PC-9 (cell line): ENCODE measurements at regions not wholly inside any gene's neighbourhood (a gene's known extent, or its start where the extent isn't known, plus 50 kb on each side); places are given as distances from the start of the nearest gene placed in this dataset.

Experiments
- BruUV-seq: library from RNA; stranded (reverse); fragments of 400-500 nt; replicated peaks from 2 replicates; lab custom pipeline; 2021; lab: Mats Ljungman, UMichigan
- CTCF ChIA-PET: fragments of 300-600 bp; sonication (Branson Sonifier 250); formaldehyde crosslinking; loops from one replicate; lab custom pipeline; 2022; ENCODE audit warnings: antibody characterized with exemption; lab: Charles Lee
- POLR2A ChIA-PET: fragments of 300-600 bp; sonication (Branson Sonifier 250); formaldehyde crosslinking; loops from one replicate; lab custom pipeline; 2022; ENCODE audit warnings: antibody characterized with exemption; ENCODE audit not compliant: unreplicated experiment; lab: Charles Lee
- DNase-seq, 2 experiments: peaks; one replicate each; pipeline versions ENCODE4 v3.0.0 to v3.0.0-alpha.2; 2015 to 2022; ENCODE audit warnings: mixed read lengths in 1 of 2
- H2AFZ ChIP-seq: fragments of 200-600 bp; sonication (generic); 2 replicates; pipeline ENCODE4 v1.8.1; 2017; ENCODE audit warnings: antibody characterized with exemption
- H3F3A ChIP-seq: fragments of 200-600 bp; sonication (generic); 2 replicates; pipeline ENCODE4 v1.8.1; 2017; ENCODE audit warnings: antibody characterized with exemption, mild to moderate bottlenecking, low read depth; ENCODE audit not compliant: insufficient read depth
- H3K27ac ChIP-seq: fragments of 200-600 bp; sonication (generic); 2 replicates; pipeline ENCODE4 v1.6.1; 2016; ENCODE audit warnings: mixed run types
- H3K27me3 ChIP-seq: fragments of 200-600 bp; sonication (generic); 2 replicates; pipeline ENCODE4 v1.6.1; 2016; ENCODE audit warnings: low read depth, mixed run types; ENCODE audit not compliant: insufficient read depth
- H3K36me3 ChIP-seq: fragments of 200-600 bp; sonication (generic); 2 replicates; pipeline ENCODE4 v1.6.1; 2016; ENCODE audit warnings: low read depth, mixed run types
- H3K4me1 ChIP-seq: fragments of 200-600 bp; sonication (generic); replicated peaks from 2 replicates; pipeline ENCODE4 v1.6.1; 2016; ENCODE audit warnings: mixed run types; ENCODE audit not compliant: insufficient read depth
- H3K4me2 ChIP-seq: fragments of 200-600 bp; sonication (generic); 2 replicates; pipeline ENCODE4 v1.6.1; 2017; ENCODE audit warnings: mixed run types
- H3K4me3 ChIP-seq: fragments of 200-600 bp; sonication (generic); 2 replicates; pipeline ENCODE4 v1.6.1; 2016; ENCODE audit warnings: mixed run types
- H3K79me2 ChIP-seq: fragments of 200-600 bp; sonication (generic); 2 replicates; pipeline ENCODE4 v1.6.1; 2017; ENCODE audit warnings: low read depth, mixed run types
- H3K9me2 ChIP-seq: fragments of 200-600 bp; sonication (generic); 2 replicates; pipeline ENCODE4 v1.8.1; 2017; ENCODE audit warnings: mild to moderate bottlenecking; ENCODE audit not compliant: insufficient read depth
- H3K9me3 ChIP-seq: fragments of 200-600 bp; sonication (generic); 2 replicates; pipeline ENCODE4 v1.8.1; 2016; ENCODE audit warnings: low read depth; ENCODE audit not compliant: insufficient read depth
- H4K20me1 ChIP-seq: fragments of 200-600 bp; sonication (generic); 2 replicates; pipeline ENCODE4 v1.8.1; 2017; ENCODE audit not compliant: insufficient read depth
- CTCF ChIP-seq: fragments of 200-600 bp; sonication (generic); conservative IDR thresholded peaks from 2 replicates; pipeline ENCODE4 v1.6.1; 2017; ENCODE audit warnings: mixed run types, antibody characterized with exemption, mild to moderate bottlenecking, moderate library complexity
- EZH2 ChIP-seq: fragments of 200-600 bp; sonication (generic); IDR thresholded peaks from 2 replicates; pipeline ENCODE4 v1.8.0; 2017; ENCODE audit warnings: antibody characterized with exemption, low read depth
- intact Hi-C: fragments of 100-400 bp; cut with micrococcal nuclease; formaldehyde crosslinking; loops from one replicate; pipeline ENCODE4 v1.10.0; 2022; ENCODE audit not compliant: unreplicated experiment

- H3K4me3 ChIP-seq = no peak overlapping the region
- ChIA-PET POLR2A (interaction anchor here (0.6 kb wide), 1 partner anchor 238 kb away, joined by 4 read pairs; no protein-coding TSS in a partner anchor), CTCF (no interaction called here)
- no peak overlapping the region for H2AFZ ChIP-seq
- H3K4me2 ChIP-seq = no peak overlapping the region
- no peaks in the 10 kb centered on the region for H3K79me2 ChIP-seq
- H3K9me3 ChIP-seq = peaks cover 3% of the 10 kb centered on the region; the same call in 1 of the 2 replicates
- TF ChIP-seq EZH2 (no peak), CTCF (no peak)
- intact Hi-C loops = no loop called here
- no peaks in the 10 kb centered on the region for H3K4me1 ChIP-seq
- H4K20me1 ChIP-seq = no peaks in the 10 kb centered on the region
- no peaks in the 10 kb centered on the region for H3K36me3 ChIP-seq
- no peak for DNase-seq
- H3K27me3 ChIP-seq = no peaks in the 10 kb centered on the region
- H3F3A ChIP-seq = no peaks in the 10 kb centered on the region
- no peaks in the 10 kb centered on the region for H3K9me2 ChIP-seq
- no peak overlapping the region for H3K27ac ChIP-seq
- BruUV-seq = no TSS peak
Measured at GRCh38 chr10:3357737-3358136, 185.2 kb upstream of the PITRM1 start.

- Histone ChIP-seq H3K36me3 (no peaks in the 10 kb centered on the region), H3K9me3 (no peaks in the 10 kb centered on the region), H3K27me3 (no peaks in the 10 kb centered on the region), H4K20me1 (no peaks in the 10 kb centered on the region), H3K4me3 (no peak overlapping the region), H3K4me1 (no peaks in the 10 kb centered on the region), H3K4me2 (no peak overlapping the region), H2AFZ (no peak overlapping the region), H3K9me2 (no peaks in the 10 kb centered on the region), H3K27ac (no peak overlapping the region), H3F3A (no peaks in the 10 kb centered on the region), H3K79me2 (no peaks in the 10 kb centered on the region)
- TF ChIP-seq CTCF = no peak
- no peak for TF ChIP-seq EZH2
- DNase-seq = no peak
- ChIA-PET CTCF (no interaction called here), POLR2A (interaction anchor here (0.7 kb wide), 1 partner anchor 47 kb away, joined by 4 read pairs; no protein-coding TSS in a partner anchor)
- BruUV-seq = no TSS peak
- intact Hi-C loops = no loop called here
Measured at GRCh38 chr10:3355536-3355935, 183.0 kb upstream of the PITRM1 start.

- TF ChIP-seq CTCF = no peak
- TF ChIP-seq EZH2 = no peak
- Histone ChIP-seq H4K20me1 (no peaks in the 10 kb centered on the region), H3K27me3 (no peaks in the 10 kb centered on the region), H3F3A (no peaks in the 10 kb centered on the region), H3K4me1 (no peaks in the 10 kb centered on the region), H3K4me2 (no peak overlapping the region), H3K79me2 (no peaks in the 10 kb centered on the region), H3K9me3 (no peaks in the 10 kb centered on the region), H3K4me3 (no peak overlapping the region), H3K9me2 (no peaks in the 10 kb centered on the region), H3K36me3 (no peaks in the 10 kb centered on the region), H2AFZ (no peak overlapping the region), H3K27ac (no peak overlapping the region)
- intact Hi-C loops = no loop called here
- ChIA-PET CTCF (no interaction called here), POLR2A (no interaction called here)
- no peak for DNase-seq
- no TSS peak for BruUV-seq
Measured at GRCh38 chr10:3354174-3354900, 181.8 kb upstream of the PITRM1 start.
